ENCODE measurements at regions not wholly inside any gene's neighbourhood (a gene's known extent, or its start where the extent isn't known, plus 50 kb on each side); places are given as distances from the start of the nearest gene placed in this dataset.

- DNase-seq: no peak
Observed at GRCh38 chr2:57534358-57534757, 512.2 kb upstream of the VRK2 start.

- DNase-seq: no peak
Observed at GRCh38 chr2:57536535-57537231, 509.9 kb upstream of the VRK2 start.

GRCh38 chr2:57539761-57540160, 506.8 kb upstream of the VRK2 start:
- DNase-seq: no peak

GRCh38 chr2:57542081-57542480, 504.5 kb upstream of the VRK2 start:
- DNase-seq: no peak

GRCh38 chr2:57543211-57543610, 503.4 kb upstream of the VRK2 start:
- DNase-seq: no peak

- no peak for DNase-seq
Observed at GRCh38 chr2:57544624-57545023, 502.0 kb upstream of the VRK2 start.

- DNase-seq: no peak
Observed at GRCh38 chr2:57546478-57546877, 500.1 kb upstream of the VRK2 start.

GRCh38 chr2:57549642-57550102, 496.9 kb upstream of the VRK2 start:
- DNase-seq: peak; percentile 10

GRCh38 chr2:57550912-57551311, 495.7 kb upstream of the VRK2 start:
- no peak for DNase-seq

GRCh38 chr2:57552885-57553284, 493.7 kb upstream of the VRK2 start:
- no peak for DNase-seq

- DNase-seq: no peak
Observed at GRCh38 chr2:57554348-57554747, 492.3 kb upstream of the VRK2 start.

GRCh38 chr2:57558312-57558711, 488.3 kb upstream of the VRK2 start:
- no peak for DNase-seq

- no peak for DNase-seq
Observed at GRCh38 chr2:57562495-57562894, 484.1 kb upstream of the VRK2 start.

GRCh38 chr2:57563015-57563414, 483.6 kb upstream of the VRK2 start:
- DNase-seq: no peak

- DNase-seq: no peak
Observed at GRCh38 chr2:57567245-57567644, 479.4 kb upstream of the VRK2 start.

GRCh38 chr2:57569396-57569795, 477.2 kb upstream of the VRK2 start:
- no peak for DNase-seq

- DNase-seq: no peak
Observed at GRCh38 chr2:57570961-57571360, 475.6 kb upstream of the VRK2 start.

- DNase-seq: no peak
Observed at GRCh38 chr2:57575700-57576268, 470.8 kb upstream of the VRK2 start.

GRCh38 chr2:57576983-57577382, 469.6 kb upstream of the VRK2 start:
- no peak for DNase-seq

GRCh38 chr2:57597940-57598339, 448.7 kb upstream of the VRK2 start:
- no peak for DNase-seq

GRCh38 chr2:57598551-57598950, 448.1 kb upstream of the VRK2 start:
- no peak for DNase-seq

- no peak for DNase-seq
Observed at GRCh38 chr2:57602733-57603132, 443.9 kb upstream of the VRK2 start.

GRCh38 chr2:57614988-57615387, 431.6 kb upstream of the VRK2 start:
- DNase-seq: no peak

GRCh38 chr2:57615855-57616556, 430.6 kb upstream of the VRK2 start:
- no peak for DNase-seq
